ENCODE measurements at regions not wholly inside any gene's neighbourhood (a gene's known extent, or its start where the extent isn't known, plus 50 kb on each side); places are given as distances from the start of the nearest gene placed in this dataset.

GRCh38 chr7:82595176-82595575 lies 151.6 kb upstream of the CACNA2D1 start (continued):
- TF ChIP-seq, protein P1, sequence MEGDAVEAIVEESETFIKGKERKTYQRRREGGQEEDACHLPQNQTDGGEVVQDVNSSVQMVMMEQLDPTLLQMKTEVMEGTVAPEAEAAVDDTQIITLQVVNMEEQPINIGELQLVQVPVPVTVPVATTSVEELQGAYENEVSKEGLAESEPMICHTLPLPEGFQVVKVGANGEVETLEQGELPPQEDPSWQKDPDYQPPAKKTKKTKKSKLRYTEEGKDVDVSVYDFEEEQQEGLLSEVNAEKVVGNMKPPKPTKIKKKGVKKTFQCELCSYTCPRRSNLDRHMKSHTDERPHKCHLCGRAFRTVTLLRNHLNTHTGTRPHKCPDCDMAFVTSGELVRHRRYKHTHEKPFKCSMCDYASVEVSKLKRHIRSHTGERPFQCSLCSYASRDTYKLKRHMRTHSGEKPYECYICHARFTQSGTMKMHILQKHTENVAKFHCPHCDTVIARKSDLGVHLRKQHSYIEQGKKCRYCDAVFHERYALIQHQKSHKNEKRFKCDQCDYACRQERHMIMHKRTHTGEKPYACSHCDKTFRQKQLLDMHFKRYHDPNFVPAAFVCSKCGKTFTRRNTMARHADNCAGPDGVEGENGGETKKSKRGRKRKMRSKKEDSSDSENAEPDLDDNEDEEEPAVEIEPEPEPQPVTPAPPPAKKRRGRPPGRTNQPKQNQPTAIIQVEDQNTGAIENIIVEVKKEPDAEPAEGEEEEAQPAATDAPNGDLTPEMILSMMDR (conservative IDR thresholded peaks at IDR 0.05; ENCODE audit: low read depth in 2 of 2): no peak
- TF ChIP-seq POLR2AphosphoS5 (IDR thresholded peaks at IDR 0.05; ENCODE audit: low read depth): no peak

- Histone ChIP-seq H3K4me3 (no peak overlapping the region), H3K4me1 (ENCODE audit: insufficient read depth) (peaks cover 5% of the 10 kb centered on the region; the same call in 1 of the 2 replicates), H3K4me2 (peak overlapping the region; percentile 59; the same call in 1 of the 2 replicates), H3K36me3 (ENCODE audit: insufficient read depth) (no peaks in the 10 kb centered on the region), H3K27me3 (ENCODE audit: insufficient read depth) (no peaks in the 10 kb centered on the region), H2AFZ (peak overlapping the region; percentile 72), H4K20me1 (replicated peaks; ENCODE audit: insufficient read depth) (no peaks in the 10 kb centered on the region), H3F3A (replicated peaks; ENCODE audit: low read depth) (no peaks in the 10 kb centered on the region), H3K27ac (ENCODE audit: low read depth) (peak overlapping the region; percentile 18), H3K9me2 (ENCODE audit: insufficient read depth) (no peaks in the 10 kb centered on the region), H3K79me2 (replicated peaks; ENCODE audit: insufficient read depth) (no peaks in the 10 kb centered on the region)
- Mint-ChIP-seq H3K4me3 (peak overlapping the region; percentile 42; the same call in 2 of the 3 replicates), H3K27ac (peak overlapping the region; percentile 88), H3K4me1 (peaks cover 15% of the 10 kb centered on the region; the same call in 2 of the 3 replicates), H3K27me3 (ENCODE audit: insufficient read depth, low read depth, poor library complexity) (peaks cover 2% of the 10 kb centered on the region), H3K9me3 (no peaks in the 10 kb centered on the region), H3K36me3 (ENCODE audit: low read depth) (no peaks in the 10 kb centered on the region)
- DNase-seq (ENCODE audit: low spot score): peak; percentile 47
- peak; percentile 96 for ATAC-seq
- TF ChIP-seq POLR2AphosphoS5 (IDR thresholded peaks at IDR 0.05; ENCODE audit: low read depth) (no peak), NANOG (IDR thresholded peaks at IDR 0.05; ENCODE audit: borderline replicate concordance) (no peak)
- TF ChIP-seq, protein P2, sequence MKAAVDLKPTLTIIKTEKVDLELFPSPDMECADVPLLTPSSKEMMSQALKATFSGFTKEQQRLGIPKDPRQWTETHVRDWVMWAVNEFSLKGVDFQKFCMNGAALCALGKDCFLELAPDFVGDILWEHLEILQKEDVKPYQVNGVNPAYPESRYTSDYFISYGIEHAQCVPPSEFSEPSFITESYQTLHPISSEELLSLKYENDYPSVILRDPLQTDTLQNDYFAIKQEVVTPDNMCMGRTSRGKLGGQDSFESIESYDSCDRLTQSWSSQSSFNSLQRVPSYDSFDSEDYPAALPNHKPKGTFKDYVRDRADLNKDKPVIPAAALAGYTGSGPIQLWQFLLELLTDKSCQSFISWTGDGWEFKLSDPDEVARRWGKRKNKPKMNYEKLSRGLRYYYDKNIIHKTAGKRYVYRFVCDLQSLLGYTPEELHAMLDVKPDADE (IDR thresholded peaks at IDR 0.05): no peak
Measured at GRCh38 chr7:82594665-82595064, 151.1 kb upstream of the CACNA2D1 start.

DNA sequence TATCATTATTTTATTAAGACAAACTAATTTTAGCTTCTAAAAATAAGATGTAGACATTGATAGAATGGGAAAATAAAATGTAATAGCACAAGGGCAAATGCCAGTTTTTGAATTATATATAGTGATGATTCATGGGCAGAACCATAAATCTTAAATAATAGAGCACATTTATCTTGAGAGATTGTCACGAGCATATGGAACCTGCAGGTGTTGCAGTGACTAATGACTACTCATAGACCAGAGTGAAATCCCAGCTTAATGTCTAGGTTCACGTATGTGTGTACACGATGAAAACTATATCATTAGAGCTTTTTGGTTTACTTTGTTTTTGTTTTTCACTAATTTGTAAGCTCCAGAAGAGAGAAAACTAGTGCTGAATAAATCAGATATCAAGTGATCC lies 150.2 kb upstream of the CACNA2D1 start:
- H3K36me3 ChIP-seq (ENCODE audit: insufficient read depth): no peaks in the 10 kb centered on the region
- H3K4me3 Mint-ChIP-seq: no peak overlapping the region
- H3K4me2 ChIP-seq: no peak overlapping the region
- no peak overlapping the region for H3K27ac Mint-ChIP-seq
- H3K9me3 Mint-ChIP-seq: no peaks in the 10 kb centered on the region
- ATAC-seq (no peak), DNase-seq (ENCODE audit: low spot score) (no peak)
- no peak overlapping the region for H3K27ac ChIP-seq (ENCODE audit: low read depth)
- H4K20me1 ChIP-seq (replicated peaks; ENCODE audit: insufficient read depth): no peaks in the 10 kb centered on the region
- peaks cover 2% of the 10 kb centered on the region for H3K27me3 Mint-ChIP-seq (ENCODE audit: insufficient read depth, low read depth, poor library complexity)
- peak overlapping the region; percentile 72; the same call in 1 of the 2 replicates for H2AFZ ChIP-seq
- peaks cover 5% of the 10 kb centered on the region; the same call in 1 of the 2 replicates for H3K4me1 ChIP-seq (ENCODE audit: insufficient read depth)
- H3K4me1 Mint-ChIP-seq: peaks cover 15% of the 10 kb centered on the region; the same call in 2 of the 3 replicates
- H3K9me2 ChIP-seq (ENCODE audit: insufficient read depth): no peaks in the 10 kb centered on the region
- no peaks in the 10 kb centered on the region for H3K36me3 Mint-ChIP-seq (ENCODE audit: low read depth)
- H3K27me3 ChIP-seq (ENCODE audit: insufficient read depth): no peaks in the 10 kb centered on the region
- H3K4me3 ChIP-seq: no peak overlapping the region
- no peaks in the 10 kb centered on the region for H3K79me2 ChIP-seq (replicated peaks; ENCODE audit: insufficient read depth)
- H3F3A ChIP-seq (replicated peaks; ENCODE audit: low read depth): no peaks in the 10 kb centered on the region
- TF ChIP-seq ZNF331 (CRISPR knock-in tag; IDR thresholded peaks at IDR 0.05; ENCODE audit: low read depth) (no peak), ZNF114 (CRISPR knock-in tag; IDR thresholded peaks at IDR 0.05) (no peak), NANOG (IDR thresholded peaks at IDR 0.05; ENCODE audit: borderline replicate concordance) (no peak)
- TF ChIP-seq, protein P2 (IDR thresholded peaks at IDR 0.05): no peak
- TF ChIP-seq, protein P3, sequence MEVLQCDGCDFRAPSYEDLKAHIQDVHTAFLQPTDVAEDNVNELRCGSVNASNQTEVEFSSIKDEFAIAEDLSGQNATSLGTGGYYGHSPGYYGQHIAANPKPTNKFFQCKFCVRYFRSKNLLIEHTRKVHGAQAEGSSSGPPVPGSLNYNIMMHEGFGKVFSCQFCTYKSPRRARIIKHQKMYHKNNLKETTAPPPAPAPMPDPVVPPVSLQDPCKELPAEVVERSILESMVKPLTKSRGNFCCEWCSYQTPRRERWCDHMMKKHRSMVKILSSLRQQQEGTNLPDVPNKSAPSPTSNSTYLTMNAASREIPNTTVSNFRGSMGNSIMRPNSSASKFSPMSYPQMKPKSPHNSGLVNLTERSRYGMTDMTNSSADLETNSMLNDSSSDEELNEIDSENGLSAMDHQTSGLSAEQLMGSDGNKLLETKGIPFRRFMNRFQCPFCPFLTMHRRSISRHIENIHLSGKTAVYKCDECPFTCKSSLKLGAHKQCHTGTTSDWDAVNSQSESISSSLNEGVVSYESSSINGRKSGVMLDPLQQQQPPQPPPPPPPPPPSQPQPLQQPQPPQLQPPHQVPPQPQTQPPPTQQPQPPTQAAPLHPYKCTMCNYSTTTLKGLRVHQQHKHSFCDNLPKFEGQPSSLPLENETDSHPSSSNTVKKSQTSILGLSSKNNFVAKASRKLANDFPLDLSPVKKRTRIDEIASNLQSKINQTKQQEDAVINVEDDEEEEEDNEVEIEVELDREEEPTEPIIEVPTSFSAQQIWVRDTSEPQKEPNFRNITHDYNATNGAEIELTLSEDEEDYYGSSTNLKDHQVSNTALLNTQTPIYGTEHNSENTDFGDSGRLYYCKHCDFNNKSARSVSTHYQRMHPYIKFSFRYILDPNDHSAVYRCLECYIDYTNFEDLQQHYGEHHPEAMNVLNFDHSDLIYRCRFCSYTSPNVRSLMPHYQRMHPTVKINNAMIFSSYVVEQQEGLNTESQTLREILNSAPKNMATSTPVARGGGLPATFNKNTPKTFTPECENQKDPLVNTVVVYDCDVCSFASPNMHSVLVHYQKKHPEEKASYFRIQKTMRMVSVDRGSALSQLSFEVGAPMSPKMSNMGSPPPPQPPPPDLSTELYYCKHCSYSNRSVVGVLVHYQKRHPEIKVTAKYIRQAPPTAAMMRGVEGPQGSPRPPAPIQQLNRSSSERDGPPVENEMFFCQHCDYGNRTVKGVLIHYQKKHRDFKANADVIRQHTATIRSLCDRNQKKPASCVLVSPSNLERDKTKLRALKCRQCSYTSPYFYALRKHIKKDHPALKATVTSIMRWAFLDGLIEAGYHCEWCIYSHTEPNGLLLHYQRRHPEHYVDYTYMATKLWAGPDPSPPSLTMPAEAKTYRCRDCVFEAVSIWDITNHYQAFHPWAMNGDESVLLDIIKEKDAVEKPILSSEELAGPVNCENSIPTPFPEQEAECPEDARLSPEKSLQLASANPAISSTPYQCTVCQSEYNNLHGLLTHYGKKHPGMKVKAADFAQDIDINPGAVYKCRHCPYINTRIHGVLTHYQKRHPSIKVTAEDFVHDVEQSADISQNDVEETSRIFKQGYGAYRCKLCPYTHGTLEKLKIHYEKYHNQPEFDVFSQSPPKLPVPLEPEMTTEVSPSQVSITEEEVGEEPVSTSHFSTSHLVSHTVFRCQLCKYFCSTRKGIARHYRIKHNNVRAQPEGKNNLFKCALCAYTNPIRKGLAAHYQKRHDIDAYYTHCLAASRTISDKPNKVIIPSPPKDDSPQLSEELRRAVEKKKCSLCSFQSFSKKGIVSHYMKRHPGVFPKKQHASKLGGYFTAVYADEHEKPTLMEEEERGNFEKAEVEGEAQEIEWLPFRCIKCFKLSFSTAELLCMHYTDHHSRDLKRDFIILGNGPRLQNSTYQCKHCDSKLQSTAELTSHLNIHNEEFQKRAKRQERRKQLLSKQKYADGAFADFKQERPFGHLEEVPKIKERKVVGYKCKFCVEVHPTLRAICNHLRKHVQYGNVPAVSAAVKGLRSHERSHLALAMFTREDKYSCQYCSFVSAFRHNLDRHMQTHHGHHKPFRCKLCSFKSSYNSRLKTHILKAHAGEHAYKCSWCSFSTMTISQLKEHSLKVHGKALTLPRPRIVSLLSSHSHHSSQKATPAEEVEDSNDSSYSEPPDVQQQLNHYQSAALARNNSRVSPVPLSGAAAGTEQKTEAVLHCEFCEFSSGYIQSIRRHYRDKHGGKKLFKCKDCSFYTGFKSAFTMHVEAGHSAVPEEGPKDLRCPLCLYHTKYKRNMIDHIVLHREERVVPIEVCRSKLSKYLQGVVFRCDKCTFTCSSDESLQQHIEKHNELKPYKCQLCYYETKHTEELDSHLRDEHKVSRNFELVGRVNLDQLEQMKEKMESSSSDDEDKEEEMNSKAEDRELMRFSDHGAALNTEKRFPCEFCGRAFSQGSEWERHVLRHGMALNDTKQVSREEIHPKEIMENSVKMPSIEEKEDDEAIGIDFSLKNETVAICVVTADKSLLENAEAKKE (CRISPR knock-in tag; IDR thresholded peaks at IDR 0.05): no peak

Measured in GM23338 (cell line).